COLO668 (cell line): ENCODE measurements at regions not wholly inside any gene's neighbourhood (a gene's known extent, or its start where the extent isn't known, plus 50 kb on each side); places are given as distances from the start of the nearest gene placed in this dataset.

Experiments
- DNase-seq: peaks from one replicate; lab custom pipeline; 2025; ENCODE audit not compliant: unreplicated experiment; lab: John Stamatoyannopoulos, UW

GRCh38 chr5:81914696-81915095 lies 57.1 kb upstream of the ATG10 start:
- no peak for DNase-seq

- no peak for DNase-seq
These were observed 58.9 kb upstream of the ATG10 start for GRCh38 chr5:81912933-81913332.

- no peak for DNase-seq
These were observed 62.1 kb upstream of the ATG10 start for GRCh38 chr5:81909677-81910076.

- no peak for DNase-seq
These were observed 63.1 kb upstream of the ATG10 start for GRCh38 chr5:81908771-81909170.

- no peak for DNase-seq
These were observed 63.8 kb upstream of the ATG10 start for GRCh38 chr5:81908044-81908443.

- no peak for DNase-seq
These were observed 64.7 kb upstream of the ATG10 start for GRCh38 chr5:81907012-81907635.

GRCh38 chr5:81906086-81906485 lies 65.7 kb upstream of the ATG10 start:
- no peak for DNase-seq

- no peak for DNase-seq
These were observed 67.0 kb upstream of the ATG10 start for GRCh38 chr5:81904861-81905260.

- DNase-seq: no peak
These were observed 67.7 kb upstream of the ATG10 start for GRCh38 chr5:81904166-81904565.

- DNase-seq: no peak
These were observed 70.2 kb upstream of the ATG10 start for GRCh38 chr5:81901586-81901985.

GRCh38 chr5:81899123-81899522 lies 72.7 kb upstream of the ATG10 start:
- no peak for DNase-seq

- DNase-seq: no peak
These were observed 73.4 kb upstream of the ATG10 start for GRCh38 chr5:81898403-81898802.

GRCh38 chr5:81896764-81897163 lies 75.1 kb upstream of the ATG10 start:
- no peak for DNase-seq

- no peak for DNase-seq
These were observed 76.5 kb upstream of the ATG10 start for GRCh38 chr5:81895307-81895706.

- DNase-seq: no peak
These were observed 77.9 kb upstream of the ATG10 start for GRCh38 chr5:81893961-81894360.

- DNase-seq: no peak
These were observed 87.0 kb upstream of the ATG10 start for GRCh38 chr5:81884871-81885270.

- DNase-seq: no peak
These were observed 88.5 kb upstream of the ATG10 start for GRCh38 chr5:81883371-81883770.

- DNase-seq: no peak
These were observed 90.2 kb upstream of the ATG10 start for GRCh38 chr5:81881595-81881994.

GRCh38 chr5:81879936-81880335 lies 91.9 kb upstream of the ATG10 start:
- DNase-seq: no peak

- no peak for DNase-seq
These were observed 93.5 kb upstream of the ATG10 start for GRCh38 chr5:81878333-81878732.

GRCh38 chr5:81866994-81867393 lies 104.8 kb upstream of the ATG10 start:
- no peak for DNase-seq

GRCh38 chr5:81860778-81861177 lies 109.9 kb upstream of the SSBP2 start:
- DNase-seq: no peak

GRCh38 chr5:81859624-81860023 lies 108.7 kb upstream of the SSBP2 start:
- no peak for DNase-seq
